Stomach (tissue), 4 donors: ENCODE measurements at regions not wholly inside any gene's neighbourhood (a gene's known extent, or its start where the extent isn't known, plus 50 kb on each side); places are given as distances from the start of the nearest gene placed in this dataset.
"Not testable (repeated sequence)": the region's sequence is repeated elsewhere in the genome, so short reads cannot be mapped to it uniquely, and the experiment has no call there.

ENCODE experiments used
- CTCF ChIP-seq, 7 experiments: fragments of 450-650 bp in 4 of 7; fragments of 200-600 bp in 3 of 7; sonication (generic) in 3 of 7; IDR thresholded peaks; one replicate each; pipeline ENCODE4 v1.5.1; 2016 to 2019; ENCODE audit warnings: antibody characterized with exemption in 7 of 7, control low read depth in 2 of 7, mild to moderate bottlenecking in 1 of 7
- EP300 ChIP-seq: sonication (generic); formaldehyde crosslinking; IDR thresholded peaks from one replicate; pipeline ENCODE4 v1.6.1; 2017; ENCODE audit warnings: antibody characterized with exemption
- POLR2A ChIP-seq, 4 donors: fragments of 450-650 bp; IDR thresholded peaks; one replicate each; pipeline ENCODE4 v1.6.1; 2016; ENCODE audit warnings: antibody characterized with exemption in 4 of 4, control low read depth in 2 of 4, mild to moderate bottlenecking in 1 of 4, moderate library complexity in 1 of 4
- POLR2AphosphoS5 ChIP-seq, 3 donors: sonication (generic); formaldehyde crosslinking; IDR thresholded peaks; one replicate each; pipeline ENCODE4 v1.6.1; 2016; ENCODE audit warnings: antibody characterized with exemption in 3 of 3

- TF ChIP-seq EP300; CTCF (IDR thresholded peaks at IDR 0.05); POLR2AphosphoS5 (IDR thresholded peaks at IDR 0.05); POLR2A (IDR thresholded peaks at IDR 0.05): not testable (repeated sequence)
These were observed 327.7 kb downstream of the REEP3 start for GRCh38 chr10:63848871-63849270.
